Naive thymus-derived CD4-positive, alpha-beta T cell (primary cell): ENCODE measurements at regions not wholly inside any gene's neighbourhood (a gene's known extent, or its start where the extent isn't known, plus 50 kb on each side); places are given as distances from the start of the nearest gene placed in this dataset.

Experiments used
- ATAC-seq: fragments of 150-1000 bp; cut with Tn5 transposase; 2 replicates; pipeline ENCODE4 v1.10.0; 2021; ENCODE audit warnings: mild to moderate bottlenecking, moderate library complexity
- CTCF ChIA-PET: fragments of 350-600 bp; sonication (Branson Sonifier 250); formaldehyde crosslinking; loops from one replicate; lab custom pipeline; 2021; ENCODE audit warnings: antibody characterized with exemption; lab: Charles Lee
- POLR2A ChIA-PET: fragments of 350-600 bp; sonication (Branson Sonifier 250); formaldehyde crosslinking; loops from one replicate; lab custom pipeline; 2021; ENCODE audit warnings: antibody characterized with exemption, inconsistent platforms; lab: Charles Lee
- DNase-seq, 9 donors: peaks; one replicate each; pipeline versions ENCODE4 v3.0.0 to v3.0.0-alpha.2; 2020 to 2022; ENCODE audit warnings: mixed read lengths in 1 of 9
- H3K27ac ChIP-seq: one replicate; pipeline ENCODE4 v1.7.0; 2013; ENCODE audit warnings: mild to moderate bottlenecking, low read depth, low read length, moderate library complexity
- H3K27me3 ChIP-seq, 2 donors: one replicate each; pipeline ENCODE4 v1.7.0; 2013; ENCODE audit warnings: low read length in 2 of 2, mild to moderate bottlenecking in 2 of 2, moderate library complexity in 2 of 2; ENCODE audit not compliant: control insufficient read depth in 2 of 2, insufficient read depth in 2 of 2
- H3K36me3 ChIP-seq, 3 experiments: 1 replicate in 2 of 3; 2 replicates in 1 of 3; pipeline ENCODE4 v1.7.0; 2013; ENCODE audit warnings: low read length in 3 of 3, mild to moderate bottlenecking in 3 of 3, moderate library complexity in 1 of 3; ENCODE audit not compliant: insufficient read depth in 3 of 3, control insufficient read depth in 2 of 3
- H3K4me1 ChIP-seq, 2 donors: one replicate each; pipeline ENCODE4 v1.7.0; 2013; ENCODE audit warnings: low read length in 2 of 2, mild to moderate bottlenecking in 2 of 2, moderate library complexity in 1 of 2; ENCODE audit not compliant: control insufficient read depth in 2 of 2, insufficient read depth in 2 of 2
- H3K4me3 ChIP-seq: 2 replicates; pipeline ENCODE4 v1.7.0; 2013; ENCODE audit warnings: mild to moderate bottlenecking, low read length
- H3K9me3 ChIP-seq, 3 experiments: 1 replicate in 2 of 3; 2 replicates in 1 of 3; pipeline ENCODE4 v1.7.0; 2013; ENCODE audit warnings: low read length in 3 of 3; ENCODE audit not compliant: control insufficient read depth in 2 of 3
- H3K27ac Mint-ChIP-seq, 9 donors: one replicate each; pipeline ENCODE4 v1.8.0; 2020 to 2022; ENCODE audit warnings: mixed read lengths in 9 of 9, mild to moderate bottlenecking in 8 of 9, moderate library complexity in 5 of 9, inconsistent platforms in 2 of 9
- H3K27me3 Mint-ChIP-seq, 5 donors: one replicate each; pipeline ENCODE4 v1.8.0; 2021 to 2022; ENCODE audit warnings: mixed read lengths in 5 of 5, mild to moderate bottlenecking in 1 of 5
- H3K36me3 Mint-ChIP-seq, 5 donors: one replicate each; pipeline ENCODE4 v1.8.0; 2020 to 2022; ENCODE audit warnings: mixed read lengths in 5 of 5, mild to moderate bottlenecking in 3 of 5, inconsistent platforms in 1 of 5
- H3K4me1 Mint-ChIP-seq, 7 donors: one replicate each; pipeline ENCODE4 v1.8.0; 2020 to 2022; ENCODE audit warnings: mixed read lengths in 7 of 7, mild to moderate bottlenecking in 3 of 7, inconsistent platforms in 1 of 7
- H3K4me3 Mint-ChIP-seq, 10 donors: one replicate each; pipeline ENCODE4 v1.8.0; 2020 to 2022; ENCODE audit warnings: mild to moderate bottlenecking in 10 of 10, mixed read lengths in 10 of 10, moderate library complexity in 6 of 10, inconsistent platforms in 2 of 10
- H3K9me3 Mint-ChIP-seq, 11 donors: one replicate each; pipeline ENCODE4 v1.8.0; 2020 to 2022; ENCODE audit warnings: mixed read lengths in 11 of 11, mild to moderate bottlenecking in 4 of 11, inconsistent platforms in 1 of 11, moderate library complexity in 1 of 11
- intact Hi-C, 2 donors: fragments of 100-400 bp; cut with micrococcal nuclease; formaldehyde crosslinking; loops; one replicate each; pipeline ENCODE4 v1.15.1; 2023

GRCh38 chr1:90391126-90391525 lies 326.0 kb downstream of the BARHL2 start:
- Histone ChIP-seq H3K27me3 (no peaks in the 10 kb centered on the region), H3K9me3 (no peaks in the 10 kb centered on the region), H3K4me3 (no peak overlapping the region), H3K27ac (no peak overlapping the region), H3K36me3 (no peaks in the 10 kb centered on the region), H3K4me1 (no peaks in the 10 kb centered on the region)
- intact Hi-C loops = no loop called here
- no peaks in the 10 kb centered on the region for H3K36me3 Mint-ChIP-seq
- DNase-seq (no peak), ATAC-seq (no peak)
- H3K27me3 Mint-ChIP-seq = peaks cover 0 to 3% (median 0%) of the 10 kb centered on the region in 5 donors
- H3K27ac Mint-ChIP-seq = no peak overlapping the region
- peaks cover 0 to 10% (median 0%) of the 10 kb centered on the region in 11 donors for H3K9me3 Mint-ChIP-seq
- peaks cover 0 to 3% (median 0%) of the 10 kb centered on the region in 7 donors for H3K4me1 Mint-ChIP-seq
- ChIA-PET CTCF (no interaction called here), POLR2A (no interaction called here)
- H3K4me3 Mint-ChIP-seq = no peak overlapping the region

DNA sequence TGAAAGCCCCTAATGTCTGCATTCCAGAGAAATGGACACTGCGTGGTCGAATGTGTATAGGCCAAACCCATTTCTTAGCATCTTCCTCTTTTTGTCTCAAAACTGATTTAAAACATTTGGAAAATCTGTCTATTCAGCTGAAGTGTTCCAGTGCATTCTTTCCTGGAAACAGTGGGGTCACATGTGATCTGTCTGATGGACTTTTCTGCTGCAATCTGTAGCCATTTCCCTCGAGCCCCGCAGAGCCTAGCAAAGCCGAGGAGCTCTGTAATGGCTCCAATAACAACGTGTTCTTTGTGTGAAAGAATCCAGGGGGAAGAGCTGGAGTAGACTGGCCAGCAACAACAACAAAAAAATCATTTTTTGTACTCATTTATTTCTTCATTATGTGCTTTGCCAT lies 329.3 kb downstream of the BARHL2 start:
- CTCF ChIA-PET = no interaction called here
- H3K4me1 ChIP-seq = no peaks in the 10 kb centered on the region
- H3K36me3 Mint-ChIP-seq = no peaks in the 10 kb centered on the region
- ATAC-seq (no peak), DNase-seq (no peak)
- peaks cover 0 to 10% (median 0%) of the 10 kb centered on the region in 11 donors for H3K9me3 Mint-ChIP-seq
- peaks cover 0 to 6% (median 0%) of the 10 kb centered on the region in 5 donors for H3K27me3 Mint-ChIP-seq
- no peak overlapping the region for H3K4me3 Mint-ChIP-seq
- H3K4me3 ChIP-seq = no peak overlapping the region
- H3K36me3 ChIP-seq = no peaks in the 10 kb centered on the region
- POLR2A ChIA-PET = no interaction called here
- intact Hi-C loops = no loop called here
- no peaks in the 10 kb centered on the region for H3K27me3 ChIP-seq
- H3K27ac Mint-ChIP-seq = no peak overlapping the region
- no peak overlapping the region for H3K27ac ChIP-seq
- H3K4me1 Mint-ChIP-seq = peaks cover 0 to 3% (median 0%) of the 10 kb centered on the region in 7 donors
- no peaks in the 10 kb centered on the region for H3K9me3 ChIP-seq

- intact Hi-C loops = no loop called here
- H3K27ac Mint-ChIP-seq = no peak overlapping the region
- H3K27ac ChIP-seq = no peak overlapping the region
- no peaks in the 10 kb centered on the region for H3K36me3 Mint-ChIP-seq
- ATAC-seq (no peak), DNase-seq (no peak)
- no peak overlapping the region for H3K4me3 Mint-ChIP-seq
- no peaks in the 10 kb centered on the region for H3K36me3 ChIP-seq
- H3K27me3 ChIP-seq = no peaks in the 10 kb centered on the region
- H3K9me3 Mint-ChIP-seq = peaks cover 0 to 7% (median 0%) of the 10 kb centered on the region in 11 donors
- H3K27me3 Mint-ChIP-seq = peaks cover 0 to 6% (median 0%) of the 10 kb centered on the region in 5 donors
- H3K4me3 ChIP-seq = no peak overlapping the region
- POLR2A ChIA-PET = no interaction called here
- peaks cover 0 to 3% (median 0%) of the 10 kb centered on the region in 7 donors for H3K4me1 Mint-ChIP-seq
- no peaks in the 10 kb centered on the region for H3K9me3 ChIP-seq
- H3K4me1 ChIP-seq = no peaks in the 10 kb centered on the region
- CTCF ChIA-PET = no interaction called here
Observed at GRCh38 chr1:90386899-90387720, 330.0 kb downstream of the BARHL2 start.

DNA sequence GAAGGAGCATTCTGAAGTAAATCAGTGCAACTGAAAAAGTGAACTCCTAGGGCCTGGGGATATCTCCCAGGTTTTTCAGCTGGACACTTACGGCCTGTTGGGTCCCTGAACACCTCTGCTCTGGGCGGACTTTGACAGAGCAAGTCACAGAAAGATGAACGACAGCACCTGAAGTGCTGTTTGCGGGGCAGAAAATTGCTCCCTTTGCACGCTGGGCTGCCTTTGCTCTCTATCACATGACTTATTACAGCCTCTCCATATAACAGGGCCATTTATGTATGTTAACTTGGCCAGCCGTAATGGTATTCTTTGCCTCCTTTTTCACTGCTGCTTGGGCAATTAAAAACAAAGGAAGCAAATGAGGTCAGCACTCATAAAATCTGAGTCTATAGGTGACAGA lies 332.9 kb downstream of the BARHL2 start:
- Histone ChIP-seq H3K36me3 (no peaks in the 10 kb centered on the region), H3K27ac (no peak overlapping the region), H3K9me3 (no peaks in the 10 kb centered on the region), H3K4me1 (no peaks in the 10 kb centered on the region), H3K27me3 (no peaks in the 10 kb centered on the region), H3K4me3 (no peak overlapping the region)
- Mint-ChIP-seq H3K4me3 (no peak overlapping the region), H3K27me3 (peaks cover 0 to 6% (median 0%) of the 10 kb centered on the region in 5 donors), H3K36me3 (no peaks in the 10 kb centered on the region), H3K27ac (no peak overlapping the region), H3K4me1 (no peaks in the 10 kb centered on the region), H3K9me3 (peaks cover 0 to 2% (median 0%) of the 10 kb centered on the region in 11 donors)
- intact Hi-C loops = no loop called here
- CTCF ChIA-PET = no interaction called here
- ATAC-seq (no peak), DNase-seq (no peak)
- POLR2A ChIA-PET = no interaction called here

GRCh38 chr1:90382161-90382560 lies 334.9 kb downstream of the BARHL2 start:
- peaks cover 0 to 3% (median 0%) of the 10 kb centered on the region in 11 donors for H3K9me3 Mint-ChIP-seq
- DNase-seq = no peak
- intact Hi-C loops = no loop called here
- H3K36me3 Mint-ChIP-seq = no peaks in the 10 kb centered on the region
- ATAC-seq = no peak
- Histone ChIP-seq H3K36me3 (no peaks in the 10 kb centered on the region), H3K27ac (no peak overlapping the region), H3K4me1 (no peaks in the 10 kb centered on the region), H3K4me3 (no peak overlapping the region), H3K9me3 (no peaks in the 10 kb centered on the region), H3K27me3 (no peaks in the 10 kb centered on the region)
- H3K4me1 Mint-ChIP-seq = no peaks in the 10 kb centered on the region
- ChIA-PET CTCF (no interaction called here), POLR2A (no interaction called here)
- H3K4me3 Mint-ChIP-seq = no peak overlapping the region
- H3K27ac Mint-ChIP-seq = no peak overlapping the region
- H3K27me3 Mint-ChIP-seq = peaks cover 0 to 15% (median 0%) of the 10 kb centered on the region in 5 donors

- Mint-ChIP-seq H3K9me3 (peaks cover 0 to 3% (median 0%) of the 10 kb centered on the region in 11 donors), H3K27me3 (peaks cover 0 to 15% (median under 1%) of the 10 kb centered on the region in 5 donors), H3K27ac (no peak overlapping the region), H3K4me3 (no peak overlapping the region), H3K4me1 (no peaks in the 10 kb centered on the region), H3K36me3 (no peaks in the 10 kb centered on the region)
- no peak overlapping the region for H3K27ac ChIP-seq
- ChIA-PET POLR2A (no interaction called here), CTCF (no interaction called here)
- H3K4me1 ChIP-seq = no peaks in the 10 kb centered on the region
- no peaks in the 10 kb centered on the region for H3K27me3 ChIP-seq
- no peak overlapping the region for H3K4me3 ChIP-seq
- intact Hi-C loops = no loop called here
- ATAC-seq (no peak), DNase-seq (no peak)
- H3K9me3 ChIP-seq = no peaks in the 10 kb centered on the region
- H3K36me3 ChIP-seq = no peaks in the 10 kb centered on the region
Observed at GRCh38 chr1:90381598-90381997, 335.5 kb downstream of the BARHL2 start.

- ATAC-seq (no peak), DNase-seq (no peak)
- Histone ChIP-seq H3K36me3 (no peaks in the 10 kb centered on the region), H3K4me3 (no peak overlapping the region), H3K27me3 (no peaks in the 10 kb centered on the region), H3K27ac (no peak overlapping the region), H3K4me1 (no peaks in the 10 kb centered on the region), H3K9me3 (no peaks in the 10 kb centered on the region)
- peaks cover 0 to 5% (median 2%) of the 10 kb centered on the region in 11 donors for H3K9me3 Mint-ChIP-seq
- H3K36me3 Mint-ChIP-seq = no peaks in the 10 kb centered on the region
- H3K4me3 Mint-ChIP-seq = no peak overlapping the region
- intact Hi-C loops = no loop called here
- H3K27ac Mint-ChIP-seq = no peak overlapping the region
- peaks cover 0 to 24% (median 17%) of the 10 kb centered on the region in 5 donors for H3K27me3 Mint-ChIP-seq
- peaks cover 0 to 3% (median 0%) of the 10 kb centered on the region in 7 donors for H3K4me1 Mint-ChIP-seq
- ChIA-PET CTCF (no interaction called here), POLR2A (no interaction called here)
Observed at GRCh38 chr1:90371448-90371813, 345.7 kb downstream of the BARHL2 start.
